ENCODE measurements at regions not wholly inside any gene's neighbourhood (a gene's known extent, or its start where the extent isn't known, plus 50 kb on each side); places are given as distances from the start of the nearest gene placed in this dataset.

- no peak for TF ChIP-seq CTCF (IDR thresholded peaks at IDR 0.05; ENCODE audit: unreplicated experiment)
- intact Hi-C loops (cut with micrococcal nuclease), result no loop called here
- H3K9me3 Mint-ChIP-seq (ENCODE audit: unreplicated experiment), result no peaks in the 10 kb centered on the region
- H3K27ac Mint-ChIP-seq (ENCODE audit: low read depth, unreplicated experiment), result no peak overlapping the region
- no peaks in the 10 kb centered on the region for H3K4me1 Mint-ChIP-seq (ENCODE audit: insufficient read depth, unreplicated experiment)
- no peaks in the 10 kb centered on the region for H3K36me3 Mint-ChIP-seq (ENCODE audit: insufficient read depth, unreplicated experiment)
- H3K27me3 Mint-ChIP-seq (ENCODE audit: insufficient read depth, unreplicated experiment), result no peaks in the 10 kb centered on the region
- ChIA-PET POLR2A (interaction anchor here (1.1 to 1.6 kb wide), 2 partner anchors 9 to 19 kb away, joined by 3 to 5 read pairs; no protein-coding TSS in a partner anchor), CTCF (interaction anchor here (1.4 kb wide), 1 partner anchor 9 kb away, joined by 3 read pairs; no protein-coding TSS in a partner anchor)
- H3K4me3 Mint-ChIP-seq (ENCODE audit: unreplicated experiment), result no peak overlapping the region
- DNase-seq (ENCODE audit: unreplicated experiment), result no peak
- BruUV-seq (replicated peaks), result no TSS peak
Observed at GRCh38 chr11:80349997-80350396, 909.2 kb upstream of the TENM4 start.

- Mint-ChIP-seq H3K4me3 (ENCODE audit: unreplicated experiment) (no peak overlapping the region), H3K27me3 (ENCODE audit: insufficient read depth, unreplicated experiment) (no peaks in the 10 kb centered on the region), H3K36me3 (ENCODE audit: insufficient read depth, unreplicated experiment) (no peaks in the 10 kb centered on the region), H3K4me1 (ENCODE audit: insufficient read depth, unreplicated experiment) (no peaks in the 10 kb centered on the region), H3K9me3 (ENCODE audit: unreplicated experiment) (no peaks in the 10 kb centered on the region), H3K27ac (ENCODE audit: low read depth, unreplicated experiment) (no peak overlapping the region)
- CTCF ChIA-PET, result interaction anchor here (0.6 to 0.7 kb wide), 2 partner anchors 15 to 475 kb away, joined by 3 to 4 read pairs; no protein-coding TSS in a partner anchor
- DNase-seq (ENCODE audit: unreplicated experiment), result no peak
- POLR2A ChIA-PET, result no interaction called here
- no TSS peak for BruUV-seq (replicated peaks)
- no peak for TF ChIP-seq CTCF (IDR thresholded peaks at IDR 0.05; ENCODE audit: unreplicated experiment)
- intact Hi-C loops (cut with micrococcal nuclease), result no loop called here
Observed at GRCh38 chr11:80346353-80347059, 905.7 kb upstream of the TENM4 start.

- Mint-ChIP-seq H3K27me3 (ENCODE audit: insufficient read depth, unreplicated experiment) (no peaks in the 10 kb centered on the region), H3K4me1 (ENCODE audit: insufficient read depth, unreplicated experiment) (no peaks in the 10 kb centered on the region), H3K36me3 (ENCODE audit: insufficient read depth, unreplicated experiment) (no peaks in the 10 kb centered on the region), H3K27ac (ENCODE audit: low read depth, unreplicated experiment) (no peak overlapping the region), H3K9me3 (ENCODE audit: unreplicated experiment) (no peaks in the 10 kb centered on the region), H3K4me3 (ENCODE audit: unreplicated experiment) (no peak overlapping the region)
- no TSS peak for BruUV-seq (replicated peaks)
- POLR2A ChIA-PET, result no interaction called here
- no peak for TF ChIP-seq CTCF (IDR thresholded peaks at IDR 0.05; ENCODE audit: unreplicated experiment)
- intact Hi-C loops (cut with micrococcal nuclease), result no loop called here
- CTCF ChIA-PET, result no interaction called here
- DNase-seq (ENCODE audit: unreplicated experiment), result no peak
Observed at GRCh38 chr11:80343436-80343835, 902.6 kb upstream of the TENM4 start.

GRCh38 chr11:80338231-80338630 is 897.4 kb upstream of the TENM4 start:
- no TSS peak for BruUV-seq (replicated peaks)
- CTCF ChIA-PET, result no interaction called here
- Mint-ChIP-seq H3K9me3 (ENCODE audit: unreplicated experiment) (no peaks in the 10 kb centered on the region), H3K27ac (ENCODE audit: low read depth, unreplicated experiment) (no peak overlapping the region), H3K27me3 (ENCODE audit: insufficient read depth, unreplicated experiment) (no peaks in the 10 kb centered on the region), H3K4me1 (ENCODE audit: insufficient read depth, unreplicated experiment) (no peaks in the 10 kb centered on the region), H3K36me3 (ENCODE audit: insufficient read depth, unreplicated experiment) (no peaks in the 10 kb centered on the region), H3K4me3 (ENCODE audit: unreplicated experiment) (no peak overlapping the region)
- POLR2A ChIA-PET, result no interaction called here
- intact Hi-C loops (cut with micrococcal nuclease), result no loop called here
- TF ChIP-seq CTCF (IDR thresholded peaks at IDR 0.05; ENCODE audit: unreplicated experiment), result no peak
- DNase-seq (ENCODE audit: unreplicated experiment), result no peak

Data from MCF 10A (cell line).